ENCODE measurements at regions not wholly inside any gene's neighbourhood (a gene's known extent, or its start where the extent isn't known, plus 50 kb on each side); places are given as distances from the start of the nearest gene placed in this dataset.

GRCh38 chr14:101463566-101464171 is 97.6 kb upstream of the DIO3 start:
- no peak for TF ChIP-seq POLR2A (IDR thresholded peaks at IDR 0.05; ENCODE audit: low read depth, low read length)
- TF ChIP-seq TAF1 (IDR thresholded peaks at IDR 0.05; ENCODE audit: borderline replicate concordance, low read depth, low read length) = no peak
- TF ChIP-seq POLR2AphosphoS5 (IDR thresholded peaks at IDR 0.05; ENCODE audit: low read depth, low read length) = no peak

Measured in GM12892 (cell line).